ENCODE measurements at regions not wholly inside any gene's neighbourhood (a gene's known extent, or its start where the extent isn't known, plus 50 kb on each side); places are given as distances from the start of the nearest gene placed in this dataset.

DNA sequence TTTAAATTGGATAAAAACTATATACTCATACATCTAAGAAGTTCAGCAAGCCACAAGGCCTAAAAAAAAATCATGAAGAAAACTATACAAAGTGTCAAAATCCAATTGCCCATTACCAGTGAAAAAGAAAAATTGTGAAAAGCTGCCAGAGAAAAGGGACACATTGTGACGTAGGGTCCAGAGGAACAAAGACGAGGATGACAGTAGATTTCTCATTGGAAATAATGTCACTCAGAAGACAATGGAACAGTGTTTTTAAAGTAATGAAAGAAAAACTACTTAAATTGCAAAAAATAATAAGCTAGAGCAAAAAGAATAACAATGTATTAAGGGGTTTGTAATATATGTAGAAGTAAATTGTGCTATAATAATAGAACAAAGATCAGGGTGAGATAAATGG is 195.2 kb downstream of the EFNB2 start:
- ChIA-PET POLR2A (no interaction called here), CTCF (ENCODE audit: unreplicated experiment) (no interaction called here)
- intact Hi-C loops (cut with micrococcal nuclease; ENCODE audit: unreplicated experiment) = no loop called here
- Histone ChIP-seq H3K4me2 (ENCODE audit: low read length) (no peak overlapping the region), H4K20me1 (ENCODE audit: insufficient read depth, low read length) (no peaks in the 10 kb centered on the region), H3K4me1 (ENCODE audit: insufficient read depth, low read length, poor library complexity, severe bottlenecking) (no peaks in the 10 kb centered on the region), H3K27ac (ENCODE audit: low read depth, low read length, poor library complexity, severe bottlenecking) (no peak overlapping the region), H3K36me3 (ENCODE audit: insufficient read depth, low read length) (no peaks in the 10 kb centered on the region), H3K4me3 (ENCODE audit: low read depth, low read length, poor library complexity, severe bottlenecking) (no peak overlapping the region), H2AFZ (ENCODE audit: low read length) (no peak overlapping the region), H3K9me3 (ENCODE audit: low read length) (no peaks in the 10 kb centered on the region), H3K9me2 (ENCODE audit: insufficient read depth, low read length) (no peaks in the 10 kb centered on the region), H3K79me2 (ENCODE audit: insufficient read depth, low read depth, low read length) (no peaks in the 10 kb centered on the region)
- TF ChIP-seq, protein P1, sequence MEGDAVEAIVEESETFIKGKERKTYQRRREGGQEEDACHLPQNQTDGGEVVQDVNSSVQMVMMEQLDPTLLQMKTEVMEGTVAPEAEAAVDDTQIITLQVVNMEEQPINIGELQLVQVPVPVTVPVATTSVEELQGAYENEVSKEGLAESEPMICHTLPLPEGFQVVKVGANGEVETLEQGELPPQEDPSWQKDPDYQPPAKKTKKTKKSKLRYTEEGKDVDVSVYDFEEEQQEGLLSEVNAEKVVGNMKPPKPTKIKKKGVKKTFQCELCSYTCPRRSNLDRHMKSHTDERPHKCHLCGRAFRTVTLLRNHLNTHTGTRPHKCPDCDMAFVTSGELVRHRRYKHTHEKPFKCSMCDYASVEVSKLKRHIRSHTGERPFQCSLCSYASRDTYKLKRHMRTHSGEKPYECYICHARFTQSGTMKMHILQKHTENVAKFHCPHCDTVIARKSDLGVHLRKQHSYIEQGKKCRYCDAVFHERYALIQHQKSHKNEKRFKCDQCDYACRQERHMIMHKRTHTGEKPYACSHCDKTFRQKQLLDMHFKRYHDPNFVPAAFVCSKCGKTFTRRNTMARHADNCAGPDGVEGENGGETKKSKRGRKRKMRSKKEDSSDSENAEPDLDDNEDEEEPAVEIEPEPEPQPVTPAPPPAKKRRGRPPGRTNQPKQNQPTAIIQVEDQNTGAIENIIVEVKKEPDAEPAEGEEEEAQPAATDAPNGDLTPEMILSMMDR (conservative IDR thresholded peaks at IDR 0.05; ENCODE audit: low read length) = no peak
- TF ChIP-seq EZH2phosphoT487 (IDR thresholded peaks at IDR 0.05; ENCODE audit: borderline replicate concordance, low read depth, low read length) = no peak
- no peak for DNase-seq (ENCODE audit: low spot score)
- no TSS peak for BruUV-seq (replicated peaks)

DNA sequence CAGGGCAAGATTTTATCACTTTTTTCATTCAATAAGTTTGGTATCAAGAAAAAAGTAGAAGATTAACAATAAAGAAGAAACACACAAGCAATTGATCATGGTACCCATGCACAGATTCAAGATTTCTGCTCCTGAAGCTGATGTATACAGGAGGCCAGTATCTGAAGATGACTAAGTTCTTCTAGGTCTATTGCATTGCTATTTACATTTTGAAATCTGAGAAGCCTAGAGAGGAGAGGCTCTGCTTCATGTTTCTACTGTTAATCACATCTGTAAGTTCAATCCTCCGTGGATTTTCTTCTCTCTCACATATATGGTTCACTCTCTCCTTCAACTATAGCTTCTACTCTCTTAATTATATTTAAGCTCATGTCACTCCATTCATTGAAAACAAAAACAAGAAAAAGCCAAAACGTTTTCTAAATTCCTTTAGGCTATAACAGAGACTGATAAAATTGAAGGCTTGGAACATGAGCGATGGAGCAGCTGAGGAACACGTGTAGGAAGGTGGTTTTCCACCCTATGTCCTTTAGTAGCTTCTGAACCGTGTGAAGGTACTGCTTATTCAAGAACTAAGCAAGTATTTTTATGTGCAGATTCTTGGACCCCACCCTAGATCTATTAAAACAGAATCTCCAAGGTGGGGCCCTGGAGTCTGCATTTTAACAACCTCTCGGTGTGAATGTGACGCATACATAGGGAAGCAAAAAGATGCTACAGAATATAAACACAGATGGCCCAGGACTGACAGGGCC is 198.2 kb downstream of the EFNB2 start:
- Histone ChIP-seq H3K9me3 (ENCODE audit: low read length) (no peaks in the 10 kb centered on the region), H3K36me3 (ENCODE audit: insufficient read depth, low read length) (no peaks in the 10 kb centered on the region), H3K4me3 (ENCODE audit: low read depth, low read length, poor library complexity, severe bottlenecking) (no peak overlapping the region), H3K79me2 (ENCODE audit: insufficient read depth, low read depth, low read length) (no peaks in the 10 kb centered on the region), H2AFZ (ENCODE audit: low read length) (no peak overlapping the region), H4K20me1 (ENCODE audit: insufficient read depth, low read length) (no peaks in the 10 kb centered on the region), H3K4me1 (ENCODE audit: insufficient read depth, low read length, poor library complexity, severe bottlenecking) (no peaks in the 10 kb centered on the region), H3K4me2 (ENCODE audit: low read length) (no peak overlapping the region), H3K27ac (ENCODE audit: low read depth, low read length, poor library complexity, severe bottlenecking) (no peak overlapping the region), H3K9me2 (ENCODE audit: insufficient read depth, low read length) (no peaks in the 10 kb centered on the region)
- TF ChIP-seq EZH2phosphoT487 (IDR thresholded peaks at IDR 0.05; ENCODE audit: borderline replicate concordance, low read depth, low read length) = no peak
- TF ChIP-seq, protein P1 (conservative IDR thresholded peaks at IDR 0.05; ENCODE audit: low read length) = no peak
- intact Hi-C loops (cut with micrococcal nuclease; ENCODE audit: unreplicated experiment) = no loop called here
- ChIA-PET CTCF (ENCODE audit: unreplicated experiment) (no interaction called here), POLR2A (interaction anchor here (0.6 kb wide), 1 partner anchor 462 kb away, joined by 3 read pairs; no protein-coding TSS in a partner anchor)
- no peak for DNase-seq (ENCODE audit: low spot score)
- BruUV-seq (replicated peaks) = no TSS peak

DNA sequence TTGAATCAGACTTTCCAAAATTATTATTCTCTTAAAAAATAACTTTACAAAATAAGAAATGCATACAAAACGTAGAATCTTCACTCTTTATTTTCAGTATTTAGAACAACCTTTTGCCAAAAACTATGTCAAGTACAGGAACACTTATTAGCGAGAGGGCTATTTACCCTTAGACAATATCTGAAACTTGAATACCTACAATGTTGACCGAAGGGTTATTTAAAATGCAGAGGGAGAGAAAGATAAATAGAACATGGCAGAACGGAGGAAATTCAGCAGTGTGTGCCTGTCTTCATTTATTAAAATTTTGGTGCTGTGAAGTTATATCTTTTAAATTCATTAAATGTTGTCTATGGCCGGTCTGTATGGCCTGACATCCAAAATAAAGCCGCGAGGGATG is 198.8 kb downstream of the EFNB2 start:
- Histone ChIP-seq H3K9me2 (ENCODE audit: insufficient read depth, low read length) (no peaks in the 10 kb centered on the region), H3K4me3 (ENCODE audit: low read depth, low read length, poor library complexity, severe bottlenecking) (no peak overlapping the region), H3K9me3 (ENCODE audit: low read length) (no peaks in the 10 kb centered on the region), H4K20me1 (ENCODE audit: insufficient read depth, low read length) (no peaks in the 10 kb centered on the region), H3K36me3 (ENCODE audit: insufficient read depth, low read length) (no peaks in the 10 kb centered on the region), H3K79me2 (ENCODE audit: insufficient read depth, low read depth, low read length) (no peaks in the 10 kb centered on the region), H3K27ac (ENCODE audit: low read depth, low read length, poor library complexity, severe bottlenecking) (no peak overlapping the region), H3K4me1 (ENCODE audit: insufficient read depth, low read length, poor library complexity, severe bottlenecking) (no peaks in the 10 kb centered on the region), H2AFZ (ENCODE audit: low read length) (no peak overlapping the region), H3K4me2 (ENCODE audit: low read length) (no peak overlapping the region)
- DNase-seq (ENCODE audit: low spot score) = no peak
- no TSS peak for BruUV-seq (replicated peaks)
- TF ChIP-seq, protein P1 (conservative IDR thresholded peaks at IDR 0.05; ENCODE audit: low read length) = no peak
- no peak for TF ChIP-seq EZH2phosphoT487 (IDR thresholded peaks at IDR 0.05; ENCODE audit: borderline replicate concordance, low read depth, low read length)
- POLR2A ChIA-PET = interaction anchor here (0.6 kb wide), 1 partner anchor 463 kb away, joined by 3 read pairs; no protein-coding TSS in a partner anchor
- CTCF ChIA-PET (ENCODE audit: unreplicated experiment) = no interaction called here
- intact Hi-C loops (cut with micrococcal nuclease; ENCODE audit: unreplicated experiment) = no loop called here

Measured in OCI-LY7 (cell line).